NCI-H446 treated with DMSO at 0.1 percent for 48 hours (cell line): ENCODE measurements at regions not wholly inside any gene's neighbourhood (a gene's known extent, or its start where the extent isn't known, plus 50 kb on each side); places are given as distances from the start of the nearest gene placed in this dataset.
"Not testable (repeated sequence)": the region's sequence is repeated elsewhere in the genome, so short reads cannot be mapped to it uniquely, and the experiment has no call there.

ENCODE experiments used
- DNase-seq: peaks from one replicate; lab custom pipeline; 2025; lab: John Stamatoyannopoulos, UW

- no peak for DNase-seq
These were observed 878.5 kb downstream of the PLOD2 start for GRCh38 chr3:145282505-145282904.

GRCh38 chr3:145286937-145287336 lies 874.0 kb downstream of the PLOD2 start:
- DNase-seq = no peak

- no peak for DNase-seq
These were observed 871.0 kb downstream of the PLOD2 start for GRCh38 chr3:145290010-145290409.

- no peak for DNase-seq
These were observed 866.4 kb downstream of the PLOD2 start for GRCh38 chr3:145294572-145294971.

- DNase-seq = no peak
These were observed 853.7 kb downstream of the PLOD2 start for GRCh38 chr3:145307272-145307671.

- no peak for DNase-seq
These were observed 847.2 kb downstream of the PLOD2 start for GRCh38 chr3:145313751-145314150.

- DNase-seq = not testable (repeated sequence)
These were observed 844.7 kb downstream of the PLOD2 start for GRCh38 chr3:145316253-145316652.

GRCh38 chr3:145326666-145327065 lies 834.3 kb downstream of the PLOD2 start:
- no peak for DNase-seq

- not testable (repeated sequence) for DNase-seq
These were observed 827.6 kb downstream of the PLOD2 start for GRCh38 chr3:145333427-145333826.

- no peak for DNase-seq
These were observed 827.1 kb downstream of the PLOD2 start for GRCh38 chr3:145333931-145334330.

- no peak for DNase-seq
These were observed 805.8 kb downstream of the PLOD2 start for GRCh38 chr3:145355206-145355605.

- DNase-seq = no peak
These were observed 803.5 kb downstream of the PLOD2 start for GRCh38 chr3:145357453-145357852.

- DNase-seq = no peak
These were observed 801.9 kb downstream of the PLOD2 start for GRCh38 chr3:145359040-145359439.

- no peak for DNase-seq
These were observed 792.2 kb downstream of the PLOD2 start for GRCh38 chr3:145368748-145369147.

- no peak for DNase-seq
These were observed 790.1 kb downstream of the PLOD2 start for GRCh38 chr3:145370870-145371269.

- no peak for DNase-seq
These were observed 783.7 kb downstream of the PLOD2 start for GRCh38 chr3:145377301-145377700.

GRCh38 chr3:145383416-145383815 lies 777.6 kb downstream of the PLOD2 start:
- no peak for DNase-seq

- DNase-seq = no peak
These were observed 776.7 kb downstream of the PLOD2 start for GRCh38 chr3:145384307-145384706.

GRCh38 chr3:145387211-145387610 lies 773.8 kb downstream of the PLOD2 start:
- no peak for DNase-seq

GRCh38 chr3:145395421-145395820 lies 765.6 kb downstream of the PLOD2 start:
- no peak for DNase-seq

- DNase-seq = no peak
These were observed 749.4 kb downstream of the PLOD2 start for GRCh38 chr3:145411605-145412004.

- DNase-seq = no peak
These were observed 743.3 kb downstream of the PLOD2 start for GRCh38 chr3:145417678-145418077.

- no peak for DNase-seq
These were observed 738.4 kb downstream of the PLOD2 start for GRCh38 chr3:145422556-145422955.

- no peak for DNase-seq
These were observed 733.6 kb downstream of the PLOD2 start for GRCh38 chr3:145427355-145427754.

- DNase-seq = no peak
These were observed 731.4 kb downstream of the PLOD2 start for GRCh38 chr3:145429546-145429945.
